Nephron progenitor cell (in vitro differentiated cells): ENCODE measurements at regions not wholly inside any gene's neighbourhood (a gene's known extent, or its start where the extent isn't known, plus 50 kb on each side); places are given as distances from the start of the nearest gene placed in this dataset.

Experiments used
- DNase-seq: peaks from one replicate; pipeline ENCODE4 v3.0.0; 2021
- H3K27ac Mint-ChIP-seq: 2 replicates; pipeline ENCODE4 v1.8.0; 2021; ENCODE audit warnings: mild to moderate bottlenecking, moderate library complexity, mixed read lengths
- H3K27me3 Mint-ChIP-seq: 2 replicates; pipeline ENCODE4 v1.8.0; 2021; ENCODE audit warnings: mild to moderate bottlenecking, low read depth, mixed read lengths; ENCODE audit not compliant: poor library complexity
- H3K36me3 Mint-ChIP-seq: 2 replicates; pipeline ENCODE4 v1.8.0; 2021; ENCODE audit warnings: low read depth, mixed read lengths
- H3K4me1 Mint-ChIP-seq: 2 replicates; pipeline ENCODE4 v1.8.0; 2021; ENCODE audit warnings: mixed read lengths
- H3K4me3 Mint-ChIP-seq: 2 replicates; pipeline ENCODE4 v1.8.0; 2021; ENCODE audit warnings: mild to moderate bottlenecking, moderate library complexity, mixed read lengths
- H3K9me3 Mint-ChIP-seq: 2 replicates; pipeline ENCODE4 v1.8.0; 2021; ENCODE audit warnings: mild to moderate bottlenecking, moderate library complexity, mixed read lengths
- CTCF ChIP-seq: fragments of 200-600 bp; sonication (generic); IDR thresholded peaks from 2 replicates; pipeline ENCODE4 v1.5.0; 2021; ENCODE audit warnings: antibody characterized with exemption

DNA sequence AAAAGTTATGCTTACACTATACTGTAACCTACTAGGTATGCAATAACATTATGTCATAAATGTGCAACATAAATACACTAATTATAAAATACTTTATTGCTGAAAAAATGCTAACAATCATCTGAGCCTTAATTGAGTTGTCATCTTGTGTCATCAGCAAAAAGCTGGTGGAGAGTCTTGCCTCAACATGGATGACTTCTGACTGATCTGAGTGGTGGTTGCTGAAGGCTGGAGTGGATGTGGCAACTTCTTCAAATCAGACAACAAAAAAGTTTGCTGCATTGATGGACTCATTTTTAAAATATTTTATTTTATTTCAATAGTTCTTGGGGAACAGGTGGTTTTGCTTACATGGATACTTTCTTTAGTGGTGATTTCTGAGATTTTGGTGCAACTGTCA, 93.9 kb upstream of the AMN1 start:
- H3K9me3 Mint-ChIP-seq = peaks cover 44% of the 10 kb centered on the region
- H3K4me3 Mint-ChIP-seq = no peak overlapping the region
- TF ChIP-seq CTCF = no peak
- peaks cover 5% of the 10 kb centered on the region for H3K4me1 Mint-ChIP-seq
- no peak overlapping the region for H3K27ac Mint-ChIP-seq
- peaks cover 20% of the 10 kb centered on the region for H3K36me3 Mint-ChIP-seq
- H3K27me3 Mint-ChIP-seq = no peaks in the 10 kb centered on the region
- DNase-seq = no peak

DNA sequence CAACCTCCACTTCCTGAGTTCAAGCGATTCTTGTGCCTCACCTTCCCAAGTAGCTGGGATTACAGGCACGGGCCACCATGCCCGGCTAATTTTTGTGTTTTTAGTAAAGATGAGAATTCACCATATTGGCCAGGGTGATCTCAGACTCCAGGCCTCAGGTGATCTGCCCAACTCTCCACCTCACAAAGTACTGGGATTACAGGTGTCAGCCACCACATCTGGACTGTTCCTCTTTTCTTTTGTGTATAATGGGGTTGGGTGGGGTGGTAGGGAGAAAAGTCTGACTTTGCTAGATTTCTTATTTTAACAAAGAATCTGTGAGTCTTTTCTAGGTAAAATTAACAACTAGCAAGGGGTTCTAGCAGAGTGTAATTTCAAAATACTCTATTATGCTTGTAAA, 92.7 kb upstream of the AMN1 start:
- no peak for TF ChIP-seq CTCF
- H3K36me3 Mint-ChIP-seq = peaks cover 18% of the 10 kb centered on the region
- DNase-seq = no peak
- H3K9me3 Mint-ChIP-seq = peaks cover 32% of the 10 kb centered on the region
- H3K27ac Mint-ChIP-seq = no peak overlapping the region
- H3K4me1 Mint-ChIP-seq = peaks cover 5% of the 10 kb centered on the region
- no peaks in the 10 kb centered on the region for H3K27me3 Mint-ChIP-seq
- H3K4me3 Mint-ChIP-seq = no peak overlapping the region

DNA sequence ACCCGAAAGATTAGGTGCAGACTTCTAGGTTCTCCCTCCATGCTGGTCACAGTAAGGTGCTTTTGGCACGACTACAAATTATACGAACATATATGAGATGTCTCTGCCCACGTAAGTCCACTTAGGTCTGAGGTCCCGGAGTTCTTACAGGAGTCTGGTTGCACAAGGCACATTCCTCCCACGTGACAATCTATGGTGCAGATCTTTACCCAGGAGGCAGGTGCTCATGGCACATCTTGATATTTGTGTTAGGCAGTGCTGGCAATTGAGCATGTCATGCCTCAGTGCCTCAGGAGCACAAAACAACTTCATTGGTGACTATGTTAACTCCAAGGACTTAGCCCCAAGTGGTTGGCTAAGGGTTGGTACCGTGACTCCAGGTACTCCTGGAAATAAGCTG, 92.0 kb upstream of the AMN1 start:
- Mint-ChIP-seq H3K9me3 (peaks cover 27% of the 10 kb centered on the region), H3K27me3 (no peaks in the 10 kb centered on the region), H3K27ac (no peak overlapping the region), H3K4me3 (no peak overlapping the region), H3K36me3 (peaks cover 14% of the 10 kb centered on the region), H3K4me1 (peaks cover 5% of the 10 kb centered on the region)
- no peak for TF ChIP-seq CTCF
- DNase-seq = no peak

DNA sequence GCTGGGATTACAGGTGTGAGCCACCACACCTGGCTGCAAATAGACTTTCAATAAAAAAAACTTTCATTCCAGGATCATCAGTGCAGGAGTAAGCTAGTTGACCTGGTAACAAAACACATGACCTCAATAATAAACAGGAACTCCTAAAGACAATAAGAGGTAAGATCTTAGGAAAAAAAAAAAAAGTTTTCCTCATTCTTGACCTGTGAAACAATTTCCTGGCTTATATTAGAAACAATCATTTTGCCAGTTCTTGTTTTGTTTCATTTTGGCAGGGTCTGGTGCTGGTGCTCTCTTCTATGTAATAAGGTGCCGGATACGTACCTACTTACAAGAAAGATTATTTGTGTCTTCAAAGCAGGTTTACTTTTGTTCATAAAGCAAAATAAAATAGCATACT, 90.6 kb upstream of the AMN1 start:
- TF ChIP-seq CTCF = no peak
- Mint-ChIP-seq H3K4me3 (no peak overlapping the region), H3K27me3 (no peaks in the 10 kb centered on the region), H3K4me1 (peaks cover 5% of the 10 kb centered on the region), H3K27ac (no peak overlapping the region), H3K9me3 (peaks cover 15% of the 10 kb centered on the region), H3K36me3 (peaks cover 6% of the 10 kb centered on the region)
- no peak for DNase-seq

- no peak for TF ChIP-seq CTCF
These were observed 89.9 kb upstream of the AMN1 start for GRCh38 chr12:31818623-31819268.

DNA sequence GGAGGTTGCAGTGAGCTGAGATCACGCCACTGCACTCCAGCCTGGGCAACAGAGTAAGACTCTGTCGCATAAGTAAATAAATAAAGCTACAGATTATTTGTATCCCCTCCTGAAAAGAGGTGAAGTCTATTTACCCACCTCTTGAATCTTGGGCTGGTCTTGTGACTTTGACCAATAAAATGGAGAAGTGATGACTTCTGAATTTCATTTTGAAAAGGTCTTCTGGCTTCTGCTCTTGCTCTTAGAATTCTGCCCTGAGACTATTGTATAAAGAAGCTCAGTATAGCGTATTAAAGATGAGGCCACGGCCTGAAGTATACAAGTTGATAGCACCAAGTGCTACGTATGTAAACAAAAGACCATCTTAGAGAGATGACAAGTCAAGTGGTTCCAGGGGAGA, 88.3 kb upstream of the AMN1 start:
- H3K36me3 Mint-ChIP-seq = no peaks in the 10 kb centered on the region
- H3K27ac Mint-ChIP-seq = no peak overlapping the region
- no peaks in the 10 kb centered on the region for H3K9me3 Mint-ChIP-seq
- no peak for TF ChIP-seq CTCF
- H3K27me3 Mint-ChIP-seq = no peaks in the 10 kb centered on the region
- DNase-seq = no peak
- H3K4me3 Mint-ChIP-seq = no peak overlapping the region
- H3K4me1 Mint-ChIP-seq = peaks cover 13% of the 10 kb centered on the region

More at GRCh38 chr12:31818623-31819268, 89.9 kb upstream of the AMN1 start:
- no peak overlapping the region for H3K4me3 Mint-ChIP-seq
- H3K4me1 Mint-ChIP-seq = peaks cover 5% of the 10 kb centered on the region
- DNase-seq = no peak
- no peaks in the 10 kb centered on the region for H3K27me3 Mint-ChIP-seq
- no peak overlapping the region for H3K27ac Mint-ChIP-seq
- peaks cover 8% of the 10 kb centered on the region for H3K9me3 Mint-ChIP-seq
- no peaks in the 10 kb centered on the region for H3K36me3 Mint-ChIP-seq
